ENCODE measurements at regions not wholly inside any gene's neighbourhood (a gene's known extent, or its start where the extent isn't known, plus 50 kb on each side); places are given as distances from the start of the nearest gene placed in this dataset.
"Not testable (repeated sequence)": the region's sequence is repeated elsewhere in the genome, so short reads cannot be mapped to it uniquely, and the experiment has no call there.

DNA sequence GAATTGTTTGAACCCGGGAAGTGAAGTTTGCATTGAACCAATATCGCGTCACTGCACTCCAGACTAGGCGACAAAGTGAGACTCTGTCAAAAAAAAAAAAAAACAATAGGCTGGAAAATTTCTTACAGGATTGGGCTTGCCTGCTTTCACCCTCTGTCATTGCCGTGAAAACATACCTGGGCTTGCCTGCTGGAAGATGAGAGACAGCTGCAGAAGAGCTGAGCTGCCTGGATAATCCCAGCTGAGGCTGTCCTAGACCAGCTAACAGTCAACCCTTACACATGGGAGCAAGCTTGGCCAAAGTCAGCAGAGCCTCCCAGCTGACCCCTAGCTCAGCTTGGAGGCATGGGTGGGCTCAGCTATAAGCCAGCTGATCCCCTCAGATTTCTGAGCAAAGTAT is 306.2 kb downstream of the CCSER2 start:
- peak; percentile 13 for DNase-seq

DNA sequence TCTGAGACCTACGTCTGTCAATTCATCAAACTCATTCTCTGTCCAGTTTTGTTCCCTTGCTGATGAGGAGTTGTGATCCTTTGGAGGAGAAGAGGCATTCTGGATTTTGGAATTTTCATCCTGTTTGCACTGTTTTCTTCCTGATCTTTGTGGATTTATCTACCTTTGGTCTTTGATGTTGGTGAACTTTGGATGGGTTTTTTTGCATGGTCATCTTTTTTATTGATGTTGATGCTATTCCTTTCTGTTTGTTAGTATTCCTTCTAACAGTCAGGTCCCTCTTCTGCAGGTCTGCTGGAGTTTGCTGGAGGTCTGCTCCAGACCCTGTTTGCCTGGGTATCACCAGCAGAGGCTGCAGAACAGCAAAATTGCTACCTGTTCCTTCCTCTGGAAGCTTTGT is 322.2 kb downstream of the CCSER2 start:
- not testable (repeated sequence) for DNase-seq

- no peak for DNase-seq
Observed at GRCh38 chr10:84654671-84655070, 326.3 kb downstream of the CCSER2 start.

DNA sequence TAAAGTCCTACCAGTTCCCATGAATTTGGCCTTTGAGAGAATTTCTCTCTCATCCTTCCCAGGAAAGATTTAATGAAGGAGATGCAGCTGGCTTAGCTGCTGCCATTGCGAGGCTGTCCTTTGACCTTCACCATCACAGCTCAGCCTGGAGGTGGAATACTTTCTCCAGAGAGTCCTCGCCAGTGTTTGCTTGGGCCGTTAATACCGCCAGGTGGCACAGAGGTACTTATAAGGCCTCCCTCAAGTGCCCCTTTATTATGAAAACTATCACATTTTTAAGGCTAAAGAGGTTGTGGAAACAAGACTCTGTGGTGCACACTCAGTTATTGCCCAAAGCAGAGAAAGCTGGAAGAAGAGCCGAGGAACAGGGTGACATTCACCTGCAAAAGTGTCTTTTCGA is 330.6 kb downstream of the CCSER2 start:
- no peak for DNase-seq

DNA sequence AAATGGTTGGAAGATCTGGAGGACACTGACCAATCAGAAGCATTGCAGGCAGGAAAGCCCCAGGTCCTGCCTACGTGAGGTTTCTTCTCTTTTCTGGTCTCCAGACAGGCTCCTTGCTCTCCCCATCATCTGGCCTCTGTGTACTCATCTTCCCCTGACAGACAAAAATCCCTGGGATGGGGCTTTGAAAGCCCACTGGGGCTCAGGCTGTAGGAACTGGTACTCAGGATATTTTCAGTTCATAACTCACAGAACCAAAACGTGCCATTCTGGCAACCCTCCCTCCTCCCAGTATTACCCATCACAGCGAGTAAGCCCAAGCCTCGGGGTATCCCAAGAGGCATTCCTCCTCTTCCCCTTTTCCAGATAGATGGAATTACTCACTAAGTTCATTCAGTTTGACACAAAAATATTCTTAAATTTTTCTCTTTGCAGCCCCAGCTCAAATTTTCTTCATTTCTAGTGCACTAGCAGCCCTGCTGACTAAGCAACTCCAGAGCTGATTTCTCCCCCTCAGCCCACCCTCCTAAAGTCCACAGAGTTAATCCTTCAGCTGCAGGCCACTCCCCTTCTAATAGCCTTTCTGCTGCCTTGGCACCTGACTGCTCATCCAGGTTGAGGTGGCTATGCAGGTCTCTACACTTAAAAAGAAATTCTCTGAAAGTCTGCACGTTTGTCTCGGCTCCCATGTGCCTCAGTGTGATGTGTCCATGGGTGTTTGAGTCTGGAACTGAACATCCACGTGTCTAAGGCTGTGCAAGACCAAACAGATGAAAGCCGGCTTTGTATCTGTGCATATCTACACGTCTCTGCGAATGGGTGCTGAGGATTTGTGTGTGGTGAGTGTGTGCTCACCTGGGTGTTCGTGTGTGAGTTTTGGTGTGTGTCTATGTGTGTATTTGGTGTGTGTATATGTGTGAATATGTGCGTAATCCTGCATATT is 331.4 kb downstream of the CCSER2 start:
- DNase-seq, result no peak

DNA sequence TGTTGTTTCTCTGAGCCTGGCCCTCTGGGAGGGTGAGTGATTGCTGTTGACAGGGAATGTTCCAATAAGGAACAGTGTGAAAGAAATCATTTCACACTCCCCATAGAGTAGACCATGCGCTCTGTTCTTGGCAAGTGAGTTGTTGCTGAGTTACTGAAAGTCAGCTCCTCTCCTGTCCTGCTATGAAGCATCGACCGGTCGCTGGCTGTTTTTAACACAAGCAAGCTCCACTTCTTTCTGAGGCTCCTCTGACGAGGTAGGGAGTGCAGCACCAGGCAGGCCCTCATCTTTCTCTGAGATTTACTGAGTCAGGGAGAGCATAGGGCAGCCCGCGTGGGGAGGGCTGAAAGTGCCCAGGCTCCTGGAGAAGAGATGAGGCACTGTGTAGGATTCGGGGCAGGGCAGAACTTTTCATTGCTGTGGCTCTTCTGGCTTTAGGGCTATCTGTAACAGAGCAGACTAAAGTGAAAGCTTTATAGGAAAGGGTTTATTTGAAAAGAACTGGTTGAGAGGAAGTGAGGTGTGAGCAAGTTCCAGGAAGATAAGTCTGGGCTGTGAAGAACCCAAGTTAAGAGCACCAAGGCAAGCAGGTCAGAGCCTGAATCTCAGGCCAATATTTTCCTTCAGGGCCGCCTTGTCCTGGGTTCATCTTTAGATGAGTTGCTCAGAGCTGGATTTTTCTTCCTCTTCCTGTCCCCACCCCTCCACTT is 332.2 kb downstream of the CCSER2 start:
- DNase-seq, result peak; percentile 24

- DNase-seq, result no peak
Observed at GRCh38 chr10:84665211-84665610, 336.8 kb downstream of the CCSER2 start.

GRCh38 chr10:84665883-84666463 is 337.6 kb downstream of the CCSER2 start:
- DNase-seq, result no peak

DNA sequence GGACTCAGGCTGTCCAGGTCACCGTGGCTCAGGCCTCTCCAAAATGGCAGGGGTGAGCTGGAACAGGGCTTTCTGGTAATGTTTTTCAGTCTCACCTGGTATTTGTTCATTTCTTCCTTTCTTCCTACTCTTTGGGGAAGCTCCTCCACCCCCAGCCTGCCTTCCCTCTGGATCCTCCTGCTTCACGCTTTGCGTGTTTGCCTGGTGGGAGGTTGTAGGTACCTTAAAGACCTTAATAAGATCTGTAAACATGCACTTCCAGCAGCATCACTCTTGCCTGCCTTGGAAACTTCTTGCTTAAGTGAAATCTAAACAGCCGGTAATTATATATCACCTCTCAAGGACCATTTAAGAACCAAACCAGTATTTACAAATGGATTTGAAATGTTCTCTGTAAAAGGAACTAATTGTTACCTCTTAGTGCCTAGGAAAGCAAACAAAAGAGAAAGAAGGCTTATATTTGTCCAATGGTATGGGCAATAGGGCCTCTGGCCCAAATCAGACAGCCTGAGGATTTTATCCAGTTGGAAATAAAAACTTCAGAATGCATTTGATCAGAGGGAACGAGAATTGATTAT is 339.9 kb downstream of the CCSER2 start:
- no peak for DNase-seq

DNA sequence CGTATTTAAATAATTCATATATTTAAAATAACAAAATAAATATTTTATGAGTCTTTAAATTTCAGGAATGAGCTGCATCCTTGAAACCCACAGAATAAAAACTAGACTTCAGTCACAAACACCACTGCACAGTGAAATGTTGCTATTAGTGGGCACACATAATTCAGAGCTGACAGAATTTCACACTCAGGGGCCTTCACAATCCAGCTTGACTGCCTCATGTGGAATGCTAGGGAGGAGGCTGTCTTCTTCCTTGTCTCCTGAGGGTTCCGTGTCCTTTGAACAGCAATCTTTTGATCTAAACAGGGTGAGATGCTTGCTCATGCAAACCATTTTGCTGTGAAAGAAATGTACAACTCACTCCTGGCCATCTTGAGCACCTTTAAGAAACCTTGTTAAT is 346.7 kb downstream of the CCSER2 start:
- DNase-seq, result no peak

DNA sequence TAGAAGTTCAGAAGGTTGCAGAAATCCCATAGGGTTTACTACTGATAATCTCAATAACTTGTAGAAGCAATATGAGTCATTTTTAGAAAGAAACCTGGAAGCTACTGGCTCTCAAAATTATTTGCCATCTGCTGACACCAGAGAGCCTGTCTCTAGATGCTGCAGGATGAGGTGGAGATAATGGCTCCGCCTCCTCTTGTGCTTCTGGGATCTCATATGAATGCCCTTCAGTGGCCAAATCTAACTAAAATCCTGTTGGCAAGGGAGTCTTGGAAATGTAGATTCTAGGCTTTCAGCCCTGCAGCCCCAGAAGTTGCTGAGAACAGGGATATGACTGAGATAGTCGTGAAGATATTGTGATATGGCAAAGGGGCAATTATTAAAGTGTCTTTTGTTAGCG is 348.1 kb downstream of the CCSER2 start:
- no peak for DNase-seq

DNA sequence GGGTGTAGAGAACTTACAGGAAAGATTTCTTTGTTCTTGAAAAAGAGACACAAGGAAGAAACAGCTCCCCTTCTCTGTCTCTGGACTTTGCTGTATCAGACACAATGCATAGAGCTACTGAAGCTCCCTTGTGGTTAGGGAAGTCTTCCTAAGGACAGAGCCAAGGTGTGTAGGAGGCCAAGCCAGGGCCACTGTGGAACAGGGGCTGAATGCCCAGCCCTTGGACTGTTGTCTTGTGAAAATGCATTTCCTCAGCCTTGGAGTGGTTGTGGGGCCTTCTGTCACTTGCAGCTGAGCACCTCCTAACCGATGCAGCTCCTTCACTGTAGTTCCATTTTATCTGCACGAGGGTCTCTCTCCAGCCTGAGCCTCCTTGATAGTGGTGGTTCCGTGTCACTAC is 353.4 kb downstream of the CCSER2 start:
- no peak for DNase-seq

- DNase-seq, result no peak
Observed at GRCh38 chr10:84683550-84683949, 355.2 kb downstream of the CCSER2 start.

- DNase-seq, result no peak
Observed at GRCh38 chr10:84683980-84684740, 355.8 kb downstream of the CCSER2 start.

- DNase-seq, result no peak
Observed at GRCh38 chr10:84685047-84685660, 356.8 kb downstream of the CCSER2 start.

DNA sequence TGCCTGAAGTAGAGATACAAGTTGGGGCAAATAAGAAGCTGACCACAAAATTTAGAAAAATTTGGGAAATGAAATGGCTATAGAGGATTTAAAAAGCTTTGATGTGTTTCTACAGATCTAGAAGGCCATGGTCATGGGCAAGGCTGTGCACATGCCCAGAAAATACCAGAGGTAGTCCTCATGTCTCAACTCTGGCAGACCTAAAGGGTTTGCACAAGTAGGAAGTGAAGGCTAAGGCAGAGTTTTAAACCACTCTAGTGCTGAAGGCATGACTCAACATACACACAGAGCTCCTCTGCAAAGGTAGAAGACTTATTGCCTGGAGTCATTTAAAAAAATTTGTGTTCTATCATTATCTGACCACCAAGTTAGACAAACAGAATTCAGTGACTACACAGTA is 364.6 kb downstream of the CCSER2 start:
- DNase-seq, result no peak

- peak; percentile 53 for DNase-seq
Observed at GRCh38 chr10:84695902-84696301, 367.5 kb downstream of the CCSER2 start.

GRCh38 chr10:84696610-84697009 is 368.2 kb downstream of the CCSER2 start:
- no peak for DNase-seq

GRCh38 chr10:84698989-84699388 is 370.6 kb downstream of the CCSER2 start:
- DNase-seq, result no peak

GRCh38 chr10:84700668-84701369 is 372.4 kb downstream of the CCSER2 start:
- DNase-seq, result no peak

DNA sequence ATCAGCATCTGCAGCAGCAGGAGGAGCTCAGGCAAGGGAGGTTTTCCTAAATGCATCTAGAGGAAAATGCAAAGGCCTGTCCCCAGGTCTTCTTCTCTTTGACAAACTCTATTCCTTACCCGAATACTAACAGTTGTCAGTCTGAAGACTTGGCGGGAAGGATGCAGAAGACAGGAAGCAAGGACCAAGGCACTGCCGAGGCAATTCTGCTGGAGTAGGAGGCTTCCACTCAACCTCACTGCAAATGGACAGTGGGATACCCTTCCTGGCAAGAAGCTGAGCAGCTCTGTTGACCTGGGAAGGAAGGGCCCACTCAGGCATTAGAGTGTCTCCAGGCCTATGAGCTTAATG is 373.0 kb downstream of the CCSER2 start:
- no peak for DNase-seq

All from tongue (tissue), 1 donor.